Endothelial cell of umbilical vein (primary cell): ENCODE measurements at regions not wholly inside any gene's neighbourhood (a gene's known extent, or its start where the extent isn't known, plus 50 kb on each side); places are given as distances from the start of the nearest gene placed in this dataset.

Source experiments
- EZH2 ChIP-seq: IDR thresholded peaks from 2 replicates; pipeline ENCODE4 v1.6.1; 2012; ENCODE audit warnings: borderline replicate concordance, low read depth, mild to moderate bottlenecking, moderate library complexity, low read length, inconsistent platforms; ENCODE audit not compliant: severe bottlenecking
- GATA2 ChIP-seq: IDR thresholded peaks from 2 replicates; pipeline ENCODE4 v1.7.0; 2011; ENCODE audit warnings: low read depth, mild to moderate bottlenecking, moderate library complexity, mixed read lengths, low read length; ENCODE audit not compliant: insufficient read length, insufficient read depth
- JUN ChIP-seq: IDR thresholded peaks from 2 replicates; pipeline ENCODE4 v1.6.1; 2011; ENCODE audit warnings: borderline replicate concordance, low read depth; ENCODE audit not compliant: insufficient read length, insufficient read depth
- MYC ChIP-seq: IDR thresholded peaks from one replicate; pipeline ENCODE4 v1.6.1; 2011; ENCODE audit warnings: mild to moderate bottlenecking, low read depth, low read length
- POLR2A ChIP-seq: IDR thresholded peaks from 2 replicates; pipeline ENCODE4 v1.6.1; 2012; ENCODE audit warnings: low read depth, mild to moderate bottlenecking, control low read depth, low read length
- POLR2AphosphoS5 ChIP-seq: IDR thresholded peaks from 2 replicates; pipeline ENCODE4 v1.6.1; 2012; ENCODE audit warnings: low read depth, mild to moderate bottlenecking, control low read depth, low read length, moderate library complexity; ENCODE audit not compliant: insufficient read depth
- TF ChIP-seq, protein P1 (sequence below), 2 donors: IDR thresholded peaks; 1 replicate in 1 of 2; 2 replicates in 1 of 2; pipeline ENCODE4 v1.5.1; 2011; ENCODE audit warnings: low read length in 2 of 2, mild to moderate bottlenecking in 2 of 2, moderate library complexity in 2 of 2, control low read depth in 1 of 2, inconsistent platforms in 1 of 2, low read depth in 1 of 2; ENCODE audit not compliant: insufficient read depth in 1 of 2; ENCODE audit errors: extremely low read depth in 1 of 2
- TF ChIP-seq, protein P2 (sequence below): IDR thresholded peaks from 2 replicates; pipeline ENCODE4 v1.6.1; 2011; ENCODE audit not compliant: insufficient read depth, insufficient read length

DNA sequence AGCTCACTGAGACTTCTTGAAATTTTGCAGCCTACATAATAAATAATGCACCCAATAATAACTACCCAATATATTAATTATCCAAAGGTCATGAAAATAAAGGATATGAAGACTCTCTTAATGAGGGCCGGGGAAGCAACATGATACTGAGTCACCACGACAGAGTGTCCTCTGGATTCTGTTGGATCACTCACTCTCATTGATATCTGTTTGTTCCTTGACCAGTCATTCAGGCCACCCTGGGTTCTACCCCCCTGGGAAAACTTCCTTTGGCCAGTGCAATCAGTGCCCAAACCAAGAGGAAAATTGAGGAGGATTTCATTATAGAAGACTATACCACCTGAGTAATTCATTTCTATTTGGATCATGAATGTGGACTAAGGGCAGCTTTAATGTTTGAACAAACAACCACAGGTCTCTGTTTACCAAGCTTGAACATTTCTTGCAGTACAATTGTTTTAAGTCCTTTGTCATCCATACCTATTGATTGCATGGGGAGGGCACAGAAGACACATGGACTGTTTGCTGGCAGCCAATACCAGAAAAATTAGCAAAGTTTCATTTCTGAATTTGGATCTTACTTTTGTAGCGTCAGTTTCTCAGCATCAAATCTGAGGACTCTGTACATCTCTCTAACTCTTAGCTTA is 137.2 kb upstream of the FGGY start:
- TF ChIP-seq EZH2 (no peak), POLR2A (no peak), JUN (no peak), POLR2AphosphoS5 (no peak), MYC (no peak), GATA2 (no peak)
- TF ChIP-seq, protein P1, sequence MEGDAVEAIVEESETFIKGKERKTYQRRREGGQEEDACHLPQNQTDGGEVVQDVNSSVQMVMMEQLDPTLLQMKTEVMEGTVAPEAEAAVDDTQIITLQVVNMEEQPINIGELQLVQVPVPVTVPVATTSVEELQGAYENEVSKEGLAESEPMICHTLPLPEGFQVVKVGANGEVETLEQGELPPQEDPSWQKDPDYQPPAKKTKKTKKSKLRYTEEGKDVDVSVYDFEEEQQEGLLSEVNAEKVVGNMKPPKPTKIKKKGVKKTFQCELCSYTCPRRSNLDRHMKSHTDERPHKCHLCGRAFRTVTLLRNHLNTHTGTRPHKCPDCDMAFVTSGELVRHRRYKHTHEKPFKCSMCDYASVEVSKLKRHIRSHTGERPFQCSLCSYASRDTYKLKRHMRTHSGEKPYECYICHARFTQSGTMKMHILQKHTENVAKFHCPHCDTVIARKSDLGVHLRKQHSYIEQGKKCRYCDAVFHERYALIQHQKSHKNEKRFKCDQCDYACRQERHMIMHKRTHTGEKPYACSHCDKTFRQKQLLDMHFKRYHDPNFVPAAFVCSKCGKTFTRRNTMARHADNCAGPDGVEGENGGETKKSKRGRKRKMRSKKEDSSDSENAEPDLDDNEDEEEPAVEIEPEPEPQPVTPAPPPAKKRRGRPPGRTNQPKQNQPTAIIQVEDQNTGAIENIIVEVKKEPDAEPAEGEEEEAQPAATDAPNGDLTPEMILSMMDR (IDR thresholded peaks at IDR 0.05; ENCODE audit: extremely low read depth in 1 of 2, insufficient read depth in 1 of 2, low read depth in 1 of 2, low read length in 2 of 2), result no peak
- TF ChIP-seq, protein P2, sequence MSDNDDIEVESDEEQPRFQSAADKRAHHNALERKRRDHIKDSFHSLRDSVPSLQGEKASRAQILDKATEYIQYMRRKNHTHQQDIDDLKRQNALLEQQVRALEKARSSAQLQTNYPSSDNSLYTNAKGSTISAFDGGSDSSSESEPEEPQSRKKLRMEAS, result no peak
